ENCODE measurements at regions not wholly inside any gene's neighbourhood (a gene's known extent, or its start where the extent isn't known, plus 50 kb on each side); places are given as distances from the start of the nearest gene placed in this dataset.

- no peak for DNase-seq
Observed at GRCh38 chr12:116456330-116457082, 102.7 kb upstream of the MAP1LC3B2 start.

DNA sequence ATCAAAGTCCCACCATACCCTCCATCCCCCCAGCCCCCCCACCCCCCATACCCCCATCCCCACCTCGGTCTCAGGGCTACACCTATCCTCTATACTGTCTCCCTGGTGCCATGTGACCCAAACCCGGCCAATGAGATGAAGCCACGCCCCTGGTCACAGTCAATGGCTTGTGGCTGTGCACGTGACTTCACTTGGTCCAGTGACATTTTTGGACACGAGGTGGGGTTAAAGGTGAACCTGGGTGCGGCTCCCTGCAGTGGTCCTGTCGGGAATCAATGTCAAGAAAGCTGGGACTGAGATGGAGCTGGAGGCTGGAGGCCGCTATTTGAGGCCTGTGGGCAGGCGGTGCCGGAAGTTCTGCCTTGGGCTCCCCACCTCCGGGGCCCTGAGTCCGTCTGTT lies 100.7 kb upstream of the MAP1LC3B2 start:
- no peak for DNase-seq

- DNase-seq, result no peak
Observed at GRCh38 chr12:116459011-116459875, 99.9 kb upstream of the MAP1LC3B2 start.

DNA sequence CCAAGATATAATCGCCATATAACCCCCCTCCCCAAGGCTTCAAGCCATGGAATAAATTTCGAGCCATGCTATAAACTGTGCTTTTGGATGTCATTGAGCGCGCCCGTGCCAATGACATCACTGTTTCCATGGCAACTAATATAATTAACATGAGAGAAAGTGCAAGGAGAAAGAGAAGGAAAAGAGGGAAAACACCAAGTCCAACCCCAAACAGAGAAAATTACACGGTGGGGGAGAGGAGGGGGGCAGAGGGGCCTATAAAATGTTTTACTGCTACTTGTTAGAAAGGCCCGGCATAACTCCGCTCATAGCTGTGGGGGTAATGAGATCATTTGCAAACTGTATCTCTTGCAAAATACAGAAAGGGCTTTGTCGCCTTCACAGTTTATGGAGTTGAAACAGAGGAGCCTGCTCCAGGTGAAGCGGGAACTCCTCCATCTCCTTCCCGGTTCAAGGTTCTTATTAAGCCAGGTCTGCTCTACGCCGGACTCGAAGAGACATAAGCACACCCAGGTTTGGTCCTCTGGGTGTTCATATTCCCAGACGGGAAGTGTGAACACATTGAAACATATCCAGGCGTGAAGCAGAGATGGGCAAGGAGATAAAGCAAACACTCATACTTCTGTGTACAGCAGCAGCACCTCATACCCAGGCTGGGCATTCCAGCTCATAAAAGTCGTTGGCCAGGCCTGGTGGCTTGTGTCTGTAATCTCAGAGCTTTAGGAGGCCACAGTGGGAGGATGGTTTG lies 99.1 kb upstream of the MAP1LC3B2 start:
- no peak for DNase-seq

GRCh38 chr12:116461060-116461459 lies 98.1 kb upstream of the MAP1LC3B2 start:
- no peak for DNase-seq

DNA sequence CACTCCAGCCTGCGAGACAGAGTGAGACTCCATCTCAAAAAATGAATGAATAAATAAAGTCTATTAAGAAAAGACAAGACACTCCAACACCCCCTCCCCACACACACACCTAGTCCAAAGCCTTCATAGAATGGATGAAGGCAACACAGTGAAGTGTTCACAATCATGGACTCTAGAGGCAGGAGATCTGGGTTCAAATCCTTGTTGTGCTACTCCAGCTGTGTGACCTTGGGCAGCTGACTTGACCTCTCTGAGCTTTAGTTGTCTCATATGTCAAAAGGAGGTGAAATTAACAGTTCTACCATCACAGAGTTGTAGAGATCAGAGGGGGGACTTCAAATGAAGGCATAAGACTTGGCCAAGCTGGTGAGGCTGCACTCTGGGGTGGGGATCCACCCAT lies 95.8 kb upstream of the MAP1LC3B2 start:
- no peak for DNase-seq

DNA sequence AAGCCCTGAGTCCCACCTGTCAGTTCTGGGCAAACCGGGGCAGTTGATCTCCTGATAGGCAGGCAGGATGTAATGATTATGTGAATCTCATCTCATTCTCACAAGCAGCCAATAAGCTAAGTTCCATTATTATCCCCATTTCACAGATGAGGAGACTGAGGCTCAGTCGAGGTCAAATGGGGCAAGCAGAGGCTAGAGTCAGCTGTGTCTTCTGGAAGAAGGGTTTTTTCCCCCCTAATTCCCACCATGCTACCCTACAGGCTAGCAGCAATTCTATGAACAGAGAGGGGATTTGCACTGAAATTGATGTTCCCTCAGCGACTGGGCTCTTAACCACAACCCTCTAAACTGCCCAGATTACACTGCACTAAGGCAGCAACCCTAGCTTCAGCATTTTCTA lies 93.8 kb upstream of the MAP1LC3B2 start:
- DNase-seq, result no peak

- DNase-seq, result no peak
Observed at GRCh38 chr12:116465856-116466255, 93.3 kb upstream of the MAP1LC3B2 start.

GRCh38 chr12:116466536-116466935 lies 92.6 kb upstream of the MAP1LC3B2 start:
- no peak for DNase-seq

DNA sequence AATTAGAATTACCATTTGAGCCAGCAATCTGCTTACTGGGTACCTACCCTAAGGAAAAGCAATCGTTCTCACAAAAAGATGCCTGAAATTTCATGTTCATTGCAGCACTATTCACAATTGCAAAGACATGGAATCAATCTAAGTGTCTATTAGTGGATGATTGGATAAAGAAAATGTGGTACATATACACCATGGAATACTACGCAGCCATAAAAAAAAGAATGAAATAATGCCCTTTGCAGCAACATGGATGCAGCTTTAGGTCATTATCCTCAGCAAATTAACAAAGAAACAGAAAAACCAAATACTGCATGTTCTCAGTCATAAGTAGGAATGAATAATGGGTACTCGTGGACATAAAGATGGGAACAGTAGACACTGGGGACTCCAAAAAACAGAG lies 89.8 kb upstream of the MAP1LC3B2 start:
- no peak for DNase-seq

GRCh38 chr12:116471544-116471943 lies 87.6 kb upstream of the MAP1LC3B2 start:
- DNase-seq, result no peak

DNA sequence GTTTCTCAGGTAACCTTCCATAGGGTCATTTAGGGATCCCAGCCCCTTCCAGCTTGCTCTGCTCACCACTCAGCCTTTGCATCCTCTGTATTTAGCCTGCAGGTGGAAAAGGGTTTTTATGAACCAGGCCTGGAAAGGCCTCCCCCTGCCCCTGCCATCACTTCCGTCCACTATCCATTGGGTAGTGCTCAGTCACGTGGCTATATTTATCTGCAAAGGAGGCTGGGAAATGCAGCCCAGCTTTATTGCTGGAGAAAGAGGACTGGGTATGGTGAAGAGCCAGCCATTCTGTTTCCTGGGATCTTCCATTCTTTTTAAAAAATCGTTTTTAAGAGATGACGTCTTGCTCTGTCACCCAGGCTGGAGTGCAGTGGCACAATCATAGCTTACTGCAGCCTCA lies 87.0 kb upstream of the MAP1LC3B2 start:
- DNase-seq, result no peak

DNA sequence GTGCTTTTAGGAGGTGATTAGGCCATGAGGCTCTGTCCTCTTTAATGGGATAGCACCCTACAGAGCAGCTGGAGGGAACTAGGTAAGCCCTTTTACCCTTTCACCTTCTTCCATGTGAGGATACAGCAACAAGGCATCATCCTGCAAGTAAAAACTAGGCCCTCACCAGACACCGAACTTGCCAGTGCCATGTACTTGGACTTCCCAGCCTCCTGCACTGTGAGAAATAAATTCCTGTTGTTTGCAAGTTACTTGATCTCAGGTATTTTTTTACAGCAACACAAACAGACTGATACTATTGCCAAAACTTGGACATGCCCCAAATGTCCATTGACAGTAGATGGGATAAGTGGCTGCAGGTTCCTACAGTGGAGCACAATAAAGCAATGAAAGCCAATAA lies 85.8 kb upstream of the MAP1LC3B2 start:
- DNase-seq, result no peak

- DNase-seq, result no peak
Observed at GRCh38 chr12:116474331-116474730, 84.8 kb upstream of the MAP1LC3B2 start.

GRCh38 chr12:116474899-116475298 lies 84.3 kb upstream of the MAP1LC3B2 start:
- no peak for DNase-seq

GRCh38 chr12:116476227-116476822 lies 82.9 kb upstream of the MAP1LC3B2 start:
- peak; percentile 52 to 67 for DNase-seq

GRCh38 chr12:116478243-116478773 lies 80.9 kb upstream of the MAP1LC3B2 start:
- DNase-seq, result no peak

- no peak for DNase-seq
Observed at GRCh38 chr12:116480210-116480810, 78.9 kb upstream of the MAP1LC3B2 start.

DNA sequence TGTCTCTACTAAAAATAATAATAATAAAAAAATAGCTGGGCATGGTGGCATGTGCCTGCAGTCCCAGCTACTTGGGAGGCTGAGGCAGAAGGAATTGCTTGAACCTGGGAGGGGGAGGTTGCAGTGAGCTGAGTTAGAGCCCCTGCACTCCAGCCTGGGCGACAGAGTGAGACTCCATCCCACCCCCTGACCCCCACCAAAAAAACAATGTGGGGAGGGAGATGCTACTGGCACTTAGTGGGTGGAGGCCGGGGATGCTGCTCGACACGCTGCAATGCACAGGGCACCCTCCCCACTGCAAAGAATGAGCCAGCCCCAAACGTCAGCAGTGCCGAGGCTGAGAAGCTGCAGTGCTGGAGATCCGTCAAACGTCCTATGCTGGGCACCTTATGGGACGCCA lies 77.5 kb upstream of the MAP1LC3B2 start:
- no peak for DNase-seq

DNA sequence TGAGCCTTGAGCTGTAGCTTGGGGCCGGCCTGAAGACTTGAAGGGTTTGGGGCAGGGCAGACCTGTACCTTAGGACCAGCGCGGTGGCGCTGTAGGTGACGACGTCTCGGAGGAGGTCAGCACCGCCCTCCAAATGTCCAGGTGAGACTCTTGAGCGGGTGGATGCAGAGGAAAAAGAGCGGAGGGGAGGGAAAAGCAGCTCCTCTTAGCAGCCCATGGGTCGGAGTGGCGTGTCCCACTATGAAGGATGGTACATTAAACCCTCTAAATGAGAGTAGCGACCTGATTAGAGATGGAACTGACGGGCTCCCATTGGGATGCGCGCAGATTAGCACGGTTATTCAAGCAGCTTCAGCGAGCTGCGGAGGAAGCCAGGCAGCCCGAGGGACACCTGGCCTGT lies 77.0 kb upstream of the MAP1LC3B2 start:
- DNase-seq, result no peak

DNA sequence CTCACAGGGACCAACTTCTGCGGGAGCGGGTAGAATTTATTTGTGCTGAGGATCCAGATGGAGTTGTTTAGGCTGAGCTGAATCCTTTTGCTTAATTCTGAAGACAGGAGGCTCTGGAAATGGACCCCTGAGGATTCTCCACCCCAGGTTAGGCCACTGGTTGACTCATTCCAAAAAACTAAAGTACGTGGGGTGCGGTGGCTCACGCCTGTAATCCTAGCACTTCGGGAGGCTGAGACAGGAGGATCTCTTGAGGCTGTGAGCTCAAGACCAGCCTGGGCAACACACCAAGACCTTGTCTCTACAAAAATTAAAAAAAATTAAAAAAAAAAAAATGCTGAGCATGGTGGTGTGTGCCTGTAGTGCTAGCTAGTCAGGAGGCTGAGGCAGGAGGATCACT lies 76.3 kb upstream of the MAP1LC3B2 start:
- no peak for DNase-seq

Measured in right lung (tissue), 2 donors.